HL-60 (cell line): ENCODE measurements at regions not wholly inside any gene's neighbourhood (a gene's known extent, or its start where the extent isn't known, plus 50 kb on each side); places are given as distances from the start of the nearest gene placed in this dataset.

Source experiments
- GABPA ChIP-seq: IDR thresholded peaks from 2 replicates; pipeline ENCODE4 v1.6.1; 2012; ENCODE audit warnings: low read depth
- POLR2AphosphoS5 ChIP-seq: IDR thresholded peaks from 2 replicates; pipeline ENCODE4 v1.6.1; 2012; ENCODE audit warnings: low read depth
- SPI1 ChIP-seq: IDR thresholded peaks from 2 replicates; pipeline ENCODE4 v1.6.1; 2012; ENCODE audit warnings: low read depth, mild to moderate bottlenecking, borderline replicate concordance
- TF ChIP-seq, protein P1 (sequence below): IDR thresholded peaks from 2 replicates; pipeline ENCODE4 v1.6.1; 2012; ENCODE audit warnings: low read depth; ENCODE audit not compliant: insufficient replicate concordance
- TF ChIP-seq, protein P2 (sequence below): IDR thresholded peaks from one replicate; pipeline ENCODE4 v1.5.1; 2011; ENCODE audit warnings: low read length, control low read depth, inconsistent platforms; ENCODE audit not compliant: insufficient read depth

DNA sequence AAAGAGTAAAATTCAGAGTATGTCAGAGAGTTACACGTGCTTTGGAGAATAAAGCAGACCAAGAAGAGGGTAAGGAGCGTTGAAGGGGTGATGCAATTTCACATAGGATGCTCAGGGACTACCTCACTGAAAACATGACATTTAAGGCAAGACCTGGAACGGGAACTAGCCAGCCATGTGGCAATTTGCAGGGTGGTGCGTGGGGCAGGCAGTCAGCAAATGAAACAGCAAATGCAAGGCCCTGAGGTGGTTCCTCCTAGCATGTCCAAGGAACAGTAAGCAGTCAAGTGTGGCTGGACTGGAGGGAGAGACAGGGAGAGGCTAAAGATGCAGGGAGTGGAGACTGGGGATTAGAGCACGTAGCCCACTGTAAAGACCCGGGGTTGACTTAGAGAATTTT is 146.1 kb upstream of the LPP start:
- TF ChIP-seq, protein P1, sequence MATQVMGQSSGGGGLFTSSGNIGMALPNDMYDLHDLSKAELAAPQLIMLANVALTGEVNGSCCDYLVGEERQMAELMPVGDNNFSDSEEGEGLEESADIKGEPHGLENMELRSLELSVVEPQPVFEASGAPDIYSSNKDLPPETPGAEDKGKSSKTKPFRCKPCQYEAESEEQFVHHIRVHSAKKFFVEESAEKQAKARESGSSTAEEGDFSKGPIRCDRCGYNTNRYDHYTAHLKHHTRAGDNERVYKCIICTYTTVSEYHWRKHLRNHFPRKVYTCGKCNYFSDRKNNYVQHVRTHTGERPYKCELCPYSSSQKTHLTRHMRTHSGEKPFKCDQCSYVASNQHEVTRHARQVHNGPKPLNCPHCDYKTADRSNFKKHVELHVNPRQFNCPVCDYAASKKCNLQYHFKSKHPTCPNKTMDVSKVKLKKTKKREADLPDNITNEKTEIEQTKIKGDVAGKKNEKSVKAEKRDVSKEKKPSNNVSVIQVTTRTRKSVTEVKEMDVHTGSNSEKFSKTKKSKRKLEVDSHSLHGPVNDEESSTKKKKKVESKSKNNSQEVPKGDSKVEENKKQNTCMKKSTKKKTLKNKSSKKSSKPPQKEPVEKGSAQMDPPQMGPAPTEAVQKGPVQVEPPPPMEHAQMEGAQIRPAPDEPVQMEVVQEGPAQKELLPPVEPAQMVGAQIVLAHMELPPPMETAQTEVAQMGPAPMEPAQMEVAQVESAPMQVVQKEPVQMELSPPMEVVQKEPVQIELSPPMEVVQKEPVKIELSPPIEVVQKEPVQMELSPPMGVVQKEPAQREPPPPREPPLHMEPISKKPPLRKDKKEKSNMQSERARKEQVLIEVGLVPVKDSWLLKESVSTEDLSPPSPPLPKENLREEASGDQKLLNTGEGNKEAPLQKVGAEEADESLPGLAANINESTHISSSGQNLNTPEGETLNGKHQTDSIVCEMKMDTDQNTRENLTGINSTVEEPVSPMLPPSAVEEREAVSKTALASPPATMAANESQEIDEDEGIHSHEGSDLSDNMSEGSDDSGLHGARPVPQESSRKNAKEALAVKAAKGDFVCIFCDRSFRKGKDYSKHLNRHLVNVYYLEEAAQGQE = no peak
- TF ChIP-seq, protein P2, sequence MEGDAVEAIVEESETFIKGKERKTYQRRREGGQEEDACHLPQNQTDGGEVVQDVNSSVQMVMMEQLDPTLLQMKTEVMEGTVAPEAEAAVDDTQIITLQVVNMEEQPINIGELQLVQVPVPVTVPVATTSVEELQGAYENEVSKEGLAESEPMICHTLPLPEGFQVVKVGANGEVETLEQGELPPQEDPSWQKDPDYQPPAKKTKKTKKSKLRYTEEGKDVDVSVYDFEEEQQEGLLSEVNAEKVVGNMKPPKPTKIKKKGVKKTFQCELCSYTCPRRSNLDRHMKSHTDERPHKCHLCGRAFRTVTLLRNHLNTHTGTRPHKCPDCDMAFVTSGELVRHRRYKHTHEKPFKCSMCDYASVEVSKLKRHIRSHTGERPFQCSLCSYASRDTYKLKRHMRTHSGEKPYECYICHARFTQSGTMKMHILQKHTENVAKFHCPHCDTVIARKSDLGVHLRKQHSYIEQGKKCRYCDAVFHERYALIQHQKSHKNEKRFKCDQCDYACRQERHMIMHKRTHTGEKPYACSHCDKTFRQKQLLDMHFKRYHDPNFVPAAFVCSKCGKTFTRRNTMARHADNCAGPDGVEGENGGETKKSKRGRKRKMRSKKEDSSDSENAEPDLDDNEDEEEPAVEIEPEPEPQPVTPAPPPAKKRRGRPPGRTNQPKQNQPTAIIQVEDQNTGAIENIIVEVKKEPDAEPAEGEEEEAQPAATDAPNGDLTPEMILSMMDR = no peak
- peak; percentile 66; the same call in 1 of the 2 replicates for TF ChIP-seq POLR2AphosphoS5
- TF ChIP-seq SPI1 = peak; percentile 35; the same call in 1 of the 2 replicates
- TF ChIP-seq GABPA = no peak
